ENCODE measurements at regions not wholly inside any gene's neighbourhood (a gene's known extent, or its start where the extent isn't known, plus 50 kb on each side); places are given as distances from the start of the nearest gene placed in this dataset.

DNA sequence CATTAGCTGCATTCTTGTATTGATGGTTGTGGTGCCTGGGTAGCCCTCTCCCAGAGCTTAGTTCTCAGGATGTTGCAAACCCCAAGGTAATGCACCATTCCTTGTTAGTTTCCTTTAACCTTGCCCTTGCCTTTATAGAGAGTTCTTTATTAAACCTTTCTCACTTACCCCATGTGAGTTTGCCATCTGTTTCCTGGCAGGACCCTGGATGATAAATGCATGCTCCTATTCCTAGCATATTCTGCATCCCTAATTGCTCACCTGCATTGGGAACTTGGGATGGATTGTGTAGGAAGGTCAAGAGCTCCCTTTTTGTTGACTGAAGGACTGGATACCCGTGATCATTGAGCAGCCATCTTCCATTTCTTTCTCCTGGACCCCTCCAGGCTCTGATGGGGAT lies 59.9 kb upstream of the AP1S2 start:
- TF ChIP-seq, protein P1, sequence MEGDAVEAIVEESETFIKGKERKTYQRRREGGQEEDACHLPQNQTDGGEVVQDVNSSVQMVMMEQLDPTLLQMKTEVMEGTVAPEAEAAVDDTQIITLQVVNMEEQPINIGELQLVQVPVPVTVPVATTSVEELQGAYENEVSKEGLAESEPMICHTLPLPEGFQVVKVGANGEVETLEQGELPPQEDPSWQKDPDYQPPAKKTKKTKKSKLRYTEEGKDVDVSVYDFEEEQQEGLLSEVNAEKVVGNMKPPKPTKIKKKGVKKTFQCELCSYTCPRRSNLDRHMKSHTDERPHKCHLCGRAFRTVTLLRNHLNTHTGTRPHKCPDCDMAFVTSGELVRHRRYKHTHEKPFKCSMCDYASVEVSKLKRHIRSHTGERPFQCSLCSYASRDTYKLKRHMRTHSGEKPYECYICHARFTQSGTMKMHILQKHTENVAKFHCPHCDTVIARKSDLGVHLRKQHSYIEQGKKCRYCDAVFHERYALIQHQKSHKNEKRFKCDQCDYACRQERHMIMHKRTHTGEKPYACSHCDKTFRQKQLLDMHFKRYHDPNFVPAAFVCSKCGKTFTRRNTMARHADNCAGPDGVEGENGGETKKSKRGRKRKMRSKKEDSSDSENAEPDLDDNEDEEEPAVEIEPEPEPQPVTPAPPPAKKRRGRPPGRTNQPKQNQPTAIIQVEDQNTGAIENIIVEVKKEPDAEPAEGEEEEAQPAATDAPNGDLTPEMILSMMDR (IDR thresholded peaks at IDR 0.05; ENCODE audit: borderline replicate concordance, extremely low read depth, low read length, poor library complexity, severe bottlenecking) = no peak
- no peak for TF ChIP-seq EZH2 (IDR thresholded peaks at IDR 0.05; ENCODE audit: borderline replicate concordance, low read depth, low read length, severe bottlenecking)
